GM21423 (cell line): ENCODE measurements at regions not wholly inside any gene's neighbourhood (a gene's known extent, or its start where the extent isn't known, plus 50 kb on each side); places are given as distances from the start of the nearest gene placed in this dataset.

ENCODE experiments used
- ATAC-seq: cut with Tn5 transposase; IDR thresholded peaks from one replicate; pipeline ENCODE4 v1.9.1; 2021; ENCODE audit warnings: mild to moderate bottlenecking, moderate library complexity; ENCODE audit not compliant: unreplicated experiment

- ATAC-seq, result no peak
Observed at GRCh38 chr1:57883642-57883995, 459.8 kb upstream of the DAB1 start.

GRCh38 chr1:57882934-57883641 lies 459.2 kb upstream of the DAB1 start:
- no peak for ATAC-seq

- ATAC-seq, result no peak
Observed at GRCh38 chr1:57882072-57882471, 458.2 kb upstream of the DAB1 start.

- no peak for ATAC-seq
Observed at GRCh38 chr1:57881639-57882038, 457.8 kb upstream of the DAB1 start.

GRCh38 chr1:57879700-57880099 lies 455.8 kb upstream of the DAB1 start:
- no peak for ATAC-seq

GRCh38 chr1:57874418-57874877 lies 450.6 kb upstream of the DAB1 start:
- ATAC-seq, result no peak

GRCh38 chr1:57872913-57873312 lies 449.1 kb upstream of the DAB1 start:
- no peak for ATAC-seq

GRCh38 chr1:57868908-57869307 lies 445.0 kb upstream of the DAB1 start:
- ATAC-seq, result no peak

- no peak for ATAC-seq
Observed at GRCh38 chr1:57868239-57868638, 444.4 kb upstream of the DAB1 start.

- ATAC-seq, result no peak
Observed at GRCh38 chr1:57866998-57867397, 443.1 kb upstream of the DAB1 start.

- ATAC-seq, result no peak
Observed at GRCh38 chr1:57860931-57861565, 437.2 kb upstream of the DAB1 start.

- no peak for ATAC-seq
Observed at GRCh38 chr1:57860325-57860724, 436.5 kb upstream of the DAB1 start.

- no peak for ATAC-seq
Observed at GRCh38 chr1:57858740-57859139, 434.9 kb upstream of the DAB1 start.

- no peak for ATAC-seq
Observed at GRCh38 chr1:57857809-57858208, 433.9 kb upstream of the DAB1 start.

GRCh38 chr1:57854436-57854835 lies 430.6 kb upstream of the DAB1 start:
- no peak for ATAC-seq

GRCh38 chr1:57850176-57850940 lies 426.5 kb upstream of the DAB1 start:
- no peak for ATAC-seq

- no peak for ATAC-seq
Observed at GRCh38 chr1:57848406-57848805, 424.5 kb upstream of the DAB1 start.

GRCh38 chr1:57845041-57845440 lies 421.2 kb upstream of the DAB1 start:
- ATAC-seq, result no peak

- no peak for ATAC-seq
Observed at GRCh38 chr1:57844382-57844980, 420.6 kb upstream of the DAB1 start.

GRCh38 chr1:57843760-57844159 lies 419.9 kb upstream of the DAB1 start:
- no peak for ATAC-seq

GRCh38 chr1:57839526-57839925 lies 415.7 kb upstream of the DAB1 start:
- ATAC-seq, result no peak

GRCh38 chr1:57839067-57839466 lies 415.2 kb upstream of the DAB1 start:
- ATAC-seq, result no peak
